ENCODE measurements at regions not wholly inside any gene's neighbourhood (a gene's known extent, or its start where the extent isn't known, plus 50 kb on each side); places are given as distances from the start of the nearest gene placed in this dataset.

GRCh38 chr22:19597399-19597735 is 73.2 kb upstream of the CLDN5 start:
- Histone ChIP-seq H3K79me2 (ENCODE audit: control insufficient read depth, insufficient read depth, low read length) (no peaks in the 10 kb centered on the region), H3K9me1 (ENCODE audit: control insufficient read depth, insufficient read depth, low read length) (no peaks in the 10 kb centered on the region), H4K20me1 (replicated peaks; ENCODE audit: control insufficient read depth, insufficient read depth, low read length) (peaks cover 14% of the 10 kb centered on the region; the same call in 1 of the 2 replicates), H3K4me3 (no peak overlapping the region), H3K9me3 (replicated peaks; ENCODE audit: control insufficient read depth, insufficient read depth, low read depth, low read length) (no peaks in the 10 kb centered on the region), H3K27ac (ENCODE audit: extremely low read depth, low read depth, low read length) (no peak overlapping the region), H3K27me3 (ENCODE audit: control insufficient read depth in 2 of 2, insufficient read depth in 2 of 2, low read length in 2 of 2) (peaks cover 79 to 89% of the 10 kb centered on the region in 2 experiments), H2AFZ (ENCODE audit: low read depth, low read length) (no peak overlapping the region), H3K9ac (ENCODE audit: insufficient read depth in 1 of 2, low read depth in 2 of 2, low read length in 2 of 2) (no peak overlapping the region), H3K4me1 (replicated peaks in 1 of 2; ENCODE audit: control insufficient read depth in 2 of 2, insufficient read depth in 2 of 2, low read length in 2 of 2) (peaks cover 0 to 11% of the 10 kb centered on the region in 2 experiments; a peak in 1 of 5 replicates), H3K4me2 (ENCODE audit: insufficient read depth, low read length) (no peak overlapping the region), H3K36me3 (ENCODE audit: control insufficient read depth, insufficient read depth, low read length) (no peaks in the 10 kb centered on the region)
- in situ Hi-C loops (cut with MboI) (no loop called here), intact Hi-C loops (cut with micrococcal nuclease) (no loop called here)
- no peak for FAIRE-seq
- POLR2A ChIA-PET = interaction anchor here (0.6 to 2.3 kb wide), 7 partner anchors 8 to 520 kb away, joined by 3 to 8 read pairs (median 3); no protein-coding TSS in a partner anchor
- TF ChIP-seq CBX8 (IDR thresholded peaks at IDR 0.05; ENCODE audit: borderline replicate concordance, extremely low read depth, low read depth, low read length, poor library complexity, severe bottlenecking) (peak; percentile 14), SIN3B (IDR thresholded peaks at IDR 0.05; ENCODE audit: low read depth) (no peak), CGGBP1 (CRISPR knock-in tag; IDR thresholded peaks at IDR 0.05) (no peak), USF1 (CRISPR knock-in tag; IDR thresholded peaks at IDR 0.05) (no peak), E4F1 (CRISPR knock-in tag; IDR thresholded peaks at IDR 0.05; ENCODE audit: borderline replicate concordance) (no peak)
- BruUV-seq (replicated peaks) = no TSS peak
- peak in 2 of 4 experiments; percentile 19 to 26 for DNase-seq (ENCODE audit: extremely low read depth in 1 of 4, low spot score in 3 of 4)
- ATAC-seq = no peak
- 22% methylated on average over 7 of the region's 7 CpGs for WGBS (ENCODE audit: insufficient coverage, low coverage, missing lambda C conversion rate)
- CTCF ChIA-PET (ENCODE audit: low intra/inter-chr PET ratio) = no interaction called here
